ENCODE measurements at regions not wholly inside any gene's neighbourhood (a gene's known extent, or its start where the extent isn't known, plus 50 kb on each side); places are given as distances from the start of the nearest gene placed in this dataset.

- TF ChIP-seq CTCF (IDR thresholded peaks at IDR 0.05; ENCODE audit: insufficient read depth, low read length, poor library complexity, severe bottlenecking): no peak
- no peak for TF ChIP-seq EZH2phosphoT487 (conservative IDR thresholded peaks at IDR 0.05; ENCODE audit: low read length)
Measured at GRCh38 chr11:96448225-96448624, 58.4 kb downstream of the JRKL start.
